ENCODE measurements at regions not wholly inside any gene's neighbourhood (a gene's known extent, or its start where the extent isn't known, plus 50 kb on each side); places are given as distances from the start of the nearest gene placed in this dataset.

GRCh38 chr5:28132151-28132550 is 1093.8 kb upstream of the CDH9 start:
- Mint-ChIP-seq H3K4me1 (no peaks in the 10 kb centered on the region), H3K27ac (no peak overlapping the region), H3K27me3 (no peaks in the 10 kb centered on the region), H3K36me3 (no peaks in the 10 kb centered on the region), H3K9me3 (peaks cover 8% of the 10 kb centered on the region), H3K4me3 (no peak overlapping the region)
- no peak for DNase-seq

GRCh38 chr5:28117691-28118090 is 1079.3 kb upstream of the CDH9 start:
- H3K4me1 Mint-ChIP-seq, result no peaks in the 10 kb centered on the region
- no peaks in the 10 kb centered on the region for H3K36me3 Mint-ChIP-seq
- no peak overlapping the region for H3K27ac Mint-ChIP-seq
- H3K9me3 Mint-ChIP-seq, result peaks cover 11% of the 10 kb centered on the region
- H3K4me3 Mint-ChIP-seq, result no peak overlapping the region
- DNase-seq, result no peak
- no peaks in the 10 kb centered on the region for H3K27me3 Mint-ChIP-seq

GRCh38 chr5:28117273-28117672 is 1078.9 kb upstream of the CDH9 start:
- no peak for DNase-seq

GRCh38 chr5:28110781-28111180 is 1072.4 kb upstream of the CDH9 start:
- DNase-seq, result no peak
- no peak overlapping the region for H3K4me3 Mint-ChIP-seq
- no peaks in the 10 kb centered on the region for H3K36me3 Mint-ChIP-seq
- no peaks in the 10 kb centered on the region for H3K27me3 Mint-ChIP-seq
- peaks cover 8% of the 10 kb centered on the region for H3K9me3 Mint-ChIP-seq
- H3K4me1 Mint-ChIP-seq, result no peaks in the 10 kb centered on the region
- H3K27ac Mint-ChIP-seq, result no peak overlapping the region

More at GRCh38 chr5:28117273-28117672, 1078.9 kb upstream of the CDH9 start:
- Mint-ChIP-seq H3K4me1 (no peaks in the 10 kb centered on the region), H3K27ac (no peak overlapping the region), H3K27me3 (no peaks in the 10 kb centered on the region), H3K36me3 (no peaks in the 10 kb centered on the region), H3K4me3 (no peak overlapping the region), H3K9me3 (peaks cover 11% of the 10 kb centered on the region)

GRCh38 chr5:28104080-28104479 is 1065.7 kb upstream of the CDH9 start:
- Mint-ChIP-seq H3K27ac (no peak overlapping the region), H3K4me3 (no peak overlapping the region), H3K36me3 (no peaks in the 10 kb centered on the region)

GRCh38 chr5:28084069-28084468 is 1045.7 kb upstream of the CDH9 start:
- H3K4me3 Mint-ChIP-seq, result no peak overlapping the region
- no peaks in the 10 kb centered on the region for H3K36me3 Mint-ChIP-seq
- H3K4me1 Mint-ChIP-seq, result no peaks in the 10 kb centered on the region
- DNase-seq, result no peak
- H3K27me3 Mint-ChIP-seq, result no peaks in the 10 kb centered on the region
- no peak overlapping the region for H3K27ac Mint-ChIP-seq
- H3K9me3 Mint-ChIP-seq, result peaks cover 8% of the 10 kb centered on the region

More at GRCh38 chr5:28104080-28104479, 1065.7 kb upstream of the CDH9 start:
- Mint-ChIP-seq H3K27me3 (no peaks in the 10 kb centered on the region), H3K9me3 (peaks cover 3% of the 10 kb centered on the region), H3K4me1 (no peaks in the 10 kb centered on the region)
- DNase-seq, result no peak

- DNase-seq, result no peak
- no peak overlapping the region for H3K27ac Mint-ChIP-seq
- H3K4me3 Mint-ChIP-seq, result no peak overlapping the region
- H3K27me3 Mint-ChIP-seq, result no peaks in the 10 kb centered on the region
- no peaks in the 10 kb centered on the region for H3K36me3 Mint-ChIP-seq
- H3K4me1 Mint-ChIP-seq, result no peaks in the 10 kb centered on the region
- H3K9me3 Mint-ChIP-seq, result peaks cover 9% of the 10 kb centered on the region
These were observed 1044.2 kb upstream of the CDH9 start for GRCh38 chr5:28082610-28083009.

GRCh38 chr5:28077291-28078240 is 1039.2 kb upstream of the CDH9 start:
- no peak for DNase-seq
- H3K27me3 Mint-ChIP-seq, result no peaks in the 10 kb centered on the region
- no peaks in the 10 kb centered on the region for H3K4me1 Mint-ChIP-seq
- H3K36me3 Mint-ChIP-seq, result no peaks in the 10 kb centered on the region
- no peak overlapping the region for H3K4me3 Mint-ChIP-seq
- no peak overlapping the region for H3K27ac Mint-ChIP-seq
- H3K9me3 Mint-ChIP-seq, result peaks cover 10% of the 10 kb centered on the region

- Mint-ChIP-seq H3K27me3 (no peaks in the 10 kb centered on the region), H3K4me1 (no peaks in the 10 kb centered on the region), H3K36me3 (no peaks in the 10 kb centered on the region), H3K27ac (no peak overlapping the region), H3K4me3 (no peak overlapping the region), H3K9me3 (peaks cover 8% of the 10 kb centered on the region)
- DNase-seq, result no peak
These were observed 1028.5 kb upstream of the CDH9 start for GRCh38 chr5:28066856-28067255.

- Mint-ChIP-seq H3K27ac (no peak overlapping the region), H3K4me3 (no peak overlapping the region), H3K9me3 (peaks cover 8% of the 10 kb centered on the region), H3K27me3 (no peaks in the 10 kb centered on the region), H3K36me3 (no peaks in the 10 kb centered on the region), H3K4me1 (no peaks in the 10 kb centered on the region)
- no peak for DNase-seq
These were observed 1027.3 kb upstream of the CDH9 start for GRCh38 chr5:28065656-28066055.

- Mint-ChIP-seq H3K4me3 (no peak overlapping the region), H3K36me3 (no peaks in the 10 kb centered on the region), H3K4me1 (no peaks in the 10 kb centered on the region), H3K27ac (no peak overlapping the region), H3K9me3 (peaks cover 5% of the 10 kb centered on the region), H3K27me3 (no peaks in the 10 kb centered on the region)
- no peak for DNase-seq
These were observed 1008.2 kb upstream of the CDH9 start for GRCh38 chr5:28046596-28046995.

GRCh38 chr5:28027851-28028250 is 989.5 kb upstream of the CDH9 start:
- DNase-seq, result no peak
- Mint-ChIP-seq H3K36me3 (no peaks in the 10 kb centered on the region), H3K4me1 (no peaks in the 10 kb centered on the region), H3K9me3 (peaks cover 21% of the 10 kb centered on the region), H3K27ac (no peak overlapping the region), H3K4me3 (no peak overlapping the region), H3K27me3 (no peaks in the 10 kb centered on the region)

- no peaks in the 10 kb centered on the region for H3K36me3 Mint-ChIP-seq
- peaks cover 27% of the 10 kb centered on the region for H3K9me3 Mint-ChIP-seq
- no peak for DNase-seq
- H3K4me3 Mint-ChIP-seq, result no peak overlapping the region
- H3K27ac Mint-ChIP-seq, result no peak overlapping the region
- no peaks in the 10 kb centered on the region for H3K4me1 Mint-ChIP-seq
- no peaks in the 10 kb centered on the region for H3K27me3 Mint-ChIP-seq
These were observed 978.8 kb upstream of the CDH9 start for GRCh38 chr5:28017178-28017577.

- H3K4me1 Mint-ChIP-seq, result no peaks in the 10 kb centered on the region
- peaks cover 29% of the 10 kb centered on the region for H3K9me3 Mint-ChIP-seq
- no peaks in the 10 kb centered on the region for H3K27me3 Mint-ChIP-seq
- no peak for DNase-seq
- H3K27ac Mint-ChIP-seq, result no peak overlapping the region
- H3K36me3 Mint-ChIP-seq, result no peaks in the 10 kb centered on the region
- no peak overlapping the region for H3K4me3 Mint-ChIP-seq
These were observed 976.4 kb upstream of the CDH9 start for GRCh38 chr5:28014779-28015178.

- DNase-seq, result no peak
- peaks cover 31% of the 10 kb centered on the region for H3K9me3 Mint-ChIP-seq
- no peak overlapping the region for H3K4me3 Mint-ChIP-seq
- no peaks in the 10 kb centered on the region for H3K27me3 Mint-ChIP-seq
- no peaks in the 10 kb centered on the region for H3K36me3 Mint-ChIP-seq
- H3K4me1 Mint-ChIP-seq, result no peaks in the 10 kb centered on the region
- H3K27ac Mint-ChIP-seq, result no peak overlapping the region
These were observed 974.2 kb upstream of the CDH9 start for GRCh38 chr5:28012538-28012937.

GRCh38 chr5:28009576-28009975 is 971.2 kb upstream of the CDH9 start:
- no peak for DNase-seq
- Mint-ChIP-seq H3K4me3 (no peak overlapping the region), H3K36me3 (no peaks in the 10 kb centered on the region), H3K27ac (no peak overlapping the region), H3K27me3 (no peaks in the 10 kb centered on the region), H3K9me3 (peaks cover 27% of the 10 kb centered on the region), H3K4me1 (no peaks in the 10 kb centered on the region)
